ENCODE measurements at regions not wholly inside any gene's neighbourhood (a gene's known extent, or its start where the extent isn't known, plus 50 kb on each side); places are given as distances from the start of the nearest gene placed in this dataset.

GRCh38 chr9:106576232-106576760, 286.7 kb upstream of the ZNF462 start:
- TF ChIP-seq TSHZ2 (CRISPR knock-in tag; IDR thresholded peaks at IDR 0.05) (no peak), ZNF8 (CRISPR knock-in tag; IDR thresholded peaks at IDR 0.05) (no peak), SNAI2 (CRISPR knock-in tag; IDR thresholded peaks at IDR 0.05) (no peak), ARNTL (CRISPR knock-in tag; IDR thresholded peaks at IDR 0.05; ENCODE audit: borderline replicate concordance, low read depth) (no peak), PATZ1 (CRISPR knock-in tag; IDR thresholded peaks at IDR 0.05; ENCODE audit: borderline replicate concordance) (no peak)
